ENCODE measurements at regions not wholly inside any gene's neighbourhood (a gene's known extent, or its start where the extent isn't known, plus 50 kb on each side); places are given as distances from the start of the nearest gene placed in this dataset.
A peak's percentile ranks its signal among the peaks of the same experiment; 100 is the strongest.

DNA sequence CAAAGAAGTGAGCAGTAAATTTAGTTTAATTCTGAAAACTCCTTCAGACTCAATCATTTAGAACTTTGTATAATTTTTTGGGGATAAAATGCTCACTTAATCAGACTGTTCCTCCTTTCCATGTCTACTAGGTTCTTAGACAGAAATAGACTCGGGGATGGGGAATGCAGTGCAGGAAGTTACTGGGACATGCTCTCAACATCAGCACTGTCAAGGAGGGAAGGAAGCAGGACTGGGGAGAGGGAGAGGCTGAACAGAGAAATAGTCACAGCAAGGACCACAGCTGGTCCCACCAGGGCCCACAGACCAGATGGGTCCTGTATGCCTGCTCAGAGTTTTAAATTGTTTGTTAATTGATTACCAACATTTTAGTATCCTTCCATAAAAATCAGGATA is 310.1 kb upstream of the MSX2 start:
- no peak for DNase-seq

DNA sequence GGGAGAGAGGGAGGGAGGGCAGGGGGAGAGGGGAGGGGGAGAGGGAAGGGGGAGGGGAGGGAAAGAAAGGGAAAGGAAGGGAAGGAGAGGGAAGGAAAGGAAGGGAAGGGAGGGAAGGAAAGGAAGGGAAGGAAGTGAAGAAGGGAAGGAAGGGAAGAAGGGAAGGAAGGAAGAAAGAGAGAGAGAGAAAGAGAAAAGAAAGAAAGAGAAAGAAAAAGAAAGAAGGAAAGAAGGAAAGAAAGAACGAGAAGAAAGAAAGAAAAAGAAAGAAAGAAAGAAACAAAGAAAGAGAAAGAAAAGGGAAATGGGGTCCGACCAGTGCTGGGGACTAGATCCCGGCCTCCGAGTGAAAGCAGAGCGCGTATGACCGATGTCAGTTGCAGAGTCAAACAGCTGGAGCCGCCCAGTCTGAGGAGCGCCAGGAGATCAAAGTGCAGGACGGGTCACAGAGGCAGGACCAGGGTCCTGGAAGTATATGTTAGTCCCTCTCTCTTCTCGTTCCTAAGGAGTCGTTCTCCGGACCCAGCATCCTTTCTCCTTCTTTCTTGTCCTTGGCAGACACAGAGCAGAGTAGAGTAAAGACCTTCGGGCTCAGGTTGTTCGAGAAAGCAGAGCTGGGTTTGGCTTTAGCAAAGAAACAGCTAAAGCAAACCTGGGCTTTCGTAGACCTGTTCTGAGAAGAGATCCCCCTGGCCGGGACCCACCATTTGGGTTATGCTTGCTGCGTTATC is 305.4 kb upstream of the MSX2 start:
- DNase-seq: no peak

DNA sequence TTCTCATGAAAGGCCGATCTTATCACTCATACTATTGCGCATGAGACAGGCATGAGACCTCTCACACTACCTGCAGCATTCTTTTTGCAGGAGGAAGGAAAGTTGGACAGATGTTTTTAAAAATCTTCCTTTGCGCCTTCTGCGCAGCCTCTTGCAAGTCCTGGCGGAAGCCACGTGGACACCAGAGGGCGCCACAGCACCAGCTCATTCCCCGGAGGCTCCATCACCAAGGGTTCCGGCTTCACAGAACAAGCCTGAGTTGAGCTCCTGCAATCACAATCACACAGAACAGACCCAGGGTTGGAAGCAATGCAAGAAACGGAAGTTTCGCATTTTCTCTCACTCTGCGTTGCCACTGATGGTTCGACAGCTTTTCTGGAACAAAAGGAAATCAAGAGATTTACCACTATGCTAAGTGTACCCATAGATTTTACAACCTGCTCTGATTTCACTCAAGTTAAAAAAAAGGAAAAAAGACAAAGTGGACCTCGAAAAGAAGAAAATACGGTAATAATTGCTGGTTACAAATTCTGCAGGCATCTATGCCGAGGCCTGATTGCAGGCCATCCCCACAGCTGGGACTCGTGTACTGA is 304.7 kb upstream of the MSX2 start:
- DNase-seq: peak; percentile 20 to 62 (median 38)

DNA sequence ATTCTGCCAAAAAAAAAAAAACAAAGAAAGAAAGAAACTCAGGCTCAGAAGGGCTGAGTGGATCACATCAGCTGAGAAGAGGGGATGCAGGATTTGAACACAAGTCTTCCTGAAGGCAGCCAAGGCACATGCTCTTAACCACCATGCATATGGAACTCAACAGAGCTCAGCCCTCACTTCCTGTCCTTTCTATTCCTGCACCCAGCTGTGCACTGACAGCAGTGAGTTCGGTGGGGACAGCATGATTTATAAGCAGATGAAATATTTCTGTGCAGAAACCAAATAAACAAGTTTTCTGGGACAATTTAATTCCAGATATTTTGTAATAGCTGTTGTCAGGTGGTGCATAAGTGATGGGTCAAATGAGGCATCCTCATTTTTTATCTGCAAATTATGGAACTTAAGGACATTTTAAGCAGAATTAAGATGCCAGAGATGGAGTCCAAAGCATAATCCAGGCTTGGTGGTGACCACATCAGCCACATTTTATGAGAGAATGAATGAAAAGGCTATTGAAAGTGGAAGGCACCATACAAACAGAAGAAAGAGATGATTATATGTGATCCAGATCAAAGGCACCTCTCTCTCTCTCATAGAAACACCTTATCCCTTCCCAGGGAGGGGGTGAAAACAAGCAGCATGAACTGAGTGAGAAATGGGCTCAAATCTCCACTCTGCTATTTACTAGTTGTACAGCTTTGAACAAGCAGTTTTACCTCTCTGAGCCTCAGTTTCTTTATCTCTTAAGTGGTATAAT is 303.6 kb upstream of the MSX2 start:
- DNase-seq: no peak

DNA sequence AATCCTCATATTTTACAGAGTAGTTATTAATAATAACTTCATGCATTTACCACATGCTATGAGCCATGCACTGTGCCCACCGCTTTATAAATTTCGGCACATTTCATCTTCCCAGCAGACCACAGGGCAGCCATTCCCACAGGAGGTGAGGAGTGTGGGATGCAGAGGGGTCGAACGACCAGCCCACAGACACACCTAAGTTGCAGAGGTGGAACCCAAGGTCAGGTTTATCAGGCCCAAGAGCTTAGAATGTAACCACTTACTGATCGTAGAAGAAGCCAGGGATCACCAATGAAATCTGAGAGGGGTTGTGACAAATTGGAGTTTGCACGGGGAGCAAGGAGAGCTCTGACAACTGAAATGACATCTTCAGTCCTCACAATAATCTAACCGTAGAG is 303.0 kb upstream of the MSX2 start:
- DNase-seq: no peak

DNA sequence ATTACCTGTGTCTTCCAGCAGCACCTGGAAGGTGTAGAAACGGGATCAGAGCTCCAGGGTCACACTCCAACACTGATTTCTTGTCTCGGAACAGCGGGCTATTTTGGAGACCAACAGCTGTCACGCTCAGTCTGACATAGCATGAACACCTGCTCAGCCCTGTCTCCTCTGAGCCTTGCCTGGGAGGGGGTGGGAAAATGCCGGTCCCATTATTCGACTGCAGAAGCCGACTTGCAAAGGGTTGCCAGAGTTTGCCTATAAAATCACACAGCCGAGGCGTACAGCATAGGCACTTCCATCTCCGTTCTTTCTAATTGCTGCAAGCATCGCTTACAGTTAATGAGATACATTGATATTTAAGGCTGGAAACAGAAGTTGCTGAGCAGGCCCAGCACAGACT is 300.8 kb upstream of the MSX2 start:
- no peak for DNase-seq

DNA sequence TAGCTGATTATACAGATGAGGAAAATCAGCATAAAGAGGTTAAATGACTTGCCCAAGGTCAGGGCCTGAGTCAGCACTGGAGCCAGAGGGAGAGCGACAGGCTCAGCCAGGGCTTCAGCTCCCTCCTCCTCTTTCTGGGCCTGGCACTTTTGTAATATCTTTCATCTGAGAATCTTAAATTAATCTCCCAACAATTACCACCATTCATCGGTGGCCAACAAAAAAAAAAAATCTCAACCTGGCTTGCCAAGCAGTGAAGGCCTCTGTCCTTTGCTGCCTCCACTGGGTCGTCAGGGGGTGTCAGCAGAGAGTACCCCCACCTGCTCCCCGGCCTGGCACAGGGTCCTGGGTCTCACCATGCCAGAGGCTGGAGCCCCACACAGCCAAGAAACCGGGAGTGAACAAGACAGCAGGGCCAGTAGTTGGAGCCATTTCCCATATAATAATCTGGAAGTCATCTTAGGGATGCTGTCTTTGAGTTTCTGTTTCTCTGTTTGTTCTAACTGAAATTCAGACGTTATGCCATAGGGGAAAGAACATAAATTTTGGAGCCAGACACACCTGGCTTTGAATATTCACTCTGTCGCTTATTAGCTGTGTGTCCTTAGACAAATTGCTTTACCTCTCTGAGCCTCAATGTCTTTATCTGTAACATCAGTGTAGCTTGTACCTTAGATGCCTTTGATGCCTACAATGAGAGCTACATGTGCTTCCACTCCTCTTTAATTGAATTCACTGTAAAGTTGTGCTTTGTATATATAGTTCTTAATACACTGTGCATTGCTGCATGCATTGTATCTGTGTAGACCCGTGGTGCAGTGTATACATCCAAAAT is 299.9 kb upstream of the MSX2 start:
- DNase-seq: no peak

DNA sequence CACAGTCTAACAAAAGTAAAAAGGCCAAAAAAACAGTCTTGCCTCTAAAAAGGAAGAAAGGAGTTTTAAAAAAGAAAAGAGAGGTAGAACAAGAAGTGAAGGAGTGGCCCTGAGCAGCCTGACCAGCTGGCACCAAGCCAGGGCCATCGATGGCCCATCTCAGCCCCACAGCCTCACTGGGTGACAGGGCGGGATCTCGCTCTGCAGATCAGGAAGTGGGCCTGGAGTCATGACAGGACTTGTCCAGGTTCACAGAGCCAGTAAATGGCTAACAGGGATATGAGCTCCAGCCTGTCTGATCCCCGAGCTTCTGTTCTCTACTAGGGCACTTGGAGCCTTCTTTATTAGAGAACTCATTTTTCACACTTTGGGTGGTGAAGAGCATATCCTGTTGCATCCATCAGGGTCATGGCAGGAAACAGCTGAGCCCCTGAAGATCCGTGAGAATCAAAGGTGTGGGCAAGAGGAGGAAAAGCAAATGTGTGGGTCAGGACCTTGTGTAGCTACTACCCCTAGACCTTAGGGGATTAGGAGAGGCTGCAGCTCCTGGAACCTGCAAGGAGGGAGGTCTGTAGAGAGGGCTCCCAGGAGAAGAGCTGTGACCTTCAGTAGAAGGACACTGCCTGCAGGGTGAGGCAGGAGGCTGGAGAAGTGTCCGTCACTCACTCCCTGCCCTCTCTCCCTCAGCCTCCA is 299.0 kb upstream of the MSX2 start:
- no peak for DNase-seq

DNA sequence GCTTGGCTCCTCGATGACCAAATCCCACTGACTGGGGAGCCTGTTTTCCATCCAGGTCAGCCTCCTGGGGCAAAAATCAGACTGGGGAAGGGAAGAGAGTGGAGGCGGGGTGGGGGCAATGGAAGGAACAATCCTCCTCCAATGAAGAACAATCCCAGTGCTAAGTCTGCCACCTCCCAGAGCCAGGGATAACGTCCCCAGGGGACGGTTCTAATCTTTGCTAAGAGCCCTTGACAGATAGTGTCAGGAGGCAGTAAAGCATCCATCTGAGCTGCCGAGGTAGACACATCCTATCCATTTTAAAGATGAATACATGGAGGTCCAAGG is 298.5 kb upstream of the MSX2 start:
- DNase-seq: no peak

DNA sequence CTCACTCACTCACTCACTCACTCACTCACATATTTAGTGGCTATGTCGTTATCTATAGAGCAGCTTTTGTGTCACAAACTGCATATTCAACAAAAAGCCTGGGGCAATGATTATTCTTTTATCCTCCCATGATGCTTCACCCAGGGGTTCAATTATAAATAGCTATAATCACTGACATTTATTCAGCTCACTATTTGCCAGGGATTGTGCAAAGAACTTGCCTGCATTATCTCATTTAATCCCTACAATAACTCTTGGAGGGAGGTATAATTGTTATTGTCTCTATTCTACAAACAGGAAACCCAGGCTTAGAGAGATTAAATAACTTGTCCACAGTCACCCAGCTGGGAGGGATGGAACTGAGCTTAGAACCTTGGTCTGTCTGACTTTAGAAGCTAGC is 298.0 kb upstream of the MSX2 start:
- no peak for DNase-seq

DNA sequence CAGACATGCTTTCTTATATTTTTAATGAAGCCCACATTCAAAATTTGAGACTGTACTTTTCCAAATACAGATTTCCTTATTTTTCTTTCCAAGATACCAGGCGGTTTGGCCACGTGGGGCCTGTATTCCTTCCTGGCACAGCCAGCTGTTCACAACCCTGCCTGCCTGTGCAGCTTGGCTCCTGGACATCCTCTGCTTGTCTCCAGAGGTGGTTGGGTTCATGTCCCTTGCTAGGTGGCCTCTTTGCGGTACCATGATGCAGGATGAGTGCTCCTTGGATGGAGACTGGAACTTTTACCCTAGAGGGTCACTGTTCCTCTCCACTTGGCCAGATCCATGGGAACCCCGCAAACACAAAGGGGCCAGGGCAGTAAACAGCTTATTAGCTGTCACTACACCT is 297.5 kb upstream of the MSX2 start:
- no peak for DNase-seq

DNA sequence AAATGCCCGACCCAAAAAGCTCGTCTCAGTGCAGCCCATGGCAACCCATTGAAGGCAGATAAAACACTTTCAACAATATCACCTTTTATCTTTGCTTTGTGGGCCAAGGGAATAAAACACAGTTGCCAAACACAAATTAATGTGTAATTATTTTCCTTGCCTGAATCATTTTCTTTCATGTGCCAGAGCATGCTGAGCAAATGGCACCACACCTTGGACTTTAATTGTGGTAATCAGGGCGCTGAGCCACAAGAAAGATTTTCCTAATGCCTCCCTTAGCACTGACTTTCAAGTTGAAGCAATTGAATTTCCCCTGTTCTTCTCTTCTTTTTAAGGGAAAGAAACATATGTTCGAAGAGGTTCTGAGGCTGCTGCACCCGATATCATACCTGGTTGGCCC is 297.1 kb upstream of the MSX2 start:
- DNase-seq: no peak

DNA sequence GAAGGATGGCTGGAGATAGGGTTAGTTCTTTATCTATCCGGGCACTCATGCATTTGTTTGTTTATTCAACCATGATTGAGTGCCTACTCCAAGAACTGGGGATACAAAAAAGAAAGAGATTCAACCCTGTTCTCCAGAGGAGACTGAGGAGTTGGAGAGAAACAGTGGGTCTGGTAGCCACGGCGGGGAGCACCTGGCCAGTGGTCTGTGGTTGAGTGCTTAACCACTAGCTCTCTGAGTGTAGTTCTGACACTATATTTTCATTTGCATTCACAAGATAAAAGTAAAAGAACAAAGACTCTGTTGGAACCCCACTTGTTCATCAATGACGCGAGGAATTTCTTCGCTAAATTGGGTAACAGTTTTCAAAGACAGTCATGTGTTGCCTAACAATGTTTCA is 295.5 kb upstream of the MSX2 start:
- no peak for DNase-seq

DNA sequence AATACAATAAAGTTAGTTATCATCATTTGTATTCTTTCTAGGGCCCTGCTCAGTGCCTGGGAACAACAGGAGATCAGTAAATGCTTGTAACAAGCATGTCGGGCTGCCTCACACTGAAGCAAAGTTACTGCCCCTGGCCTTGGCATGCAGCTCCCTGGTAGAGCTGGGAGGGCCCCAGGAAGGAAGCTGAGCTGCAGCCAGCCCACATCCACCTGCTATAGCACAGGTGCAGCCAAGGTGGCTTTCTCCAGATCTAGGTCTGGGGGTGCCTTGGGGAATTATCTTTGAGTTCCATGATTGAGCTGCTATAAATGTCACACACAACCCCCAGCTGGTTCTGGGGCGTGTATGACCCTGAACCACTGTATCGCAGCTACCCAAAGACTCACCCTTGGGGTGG is 293.4 kb upstream of the MSX2 start:
- DNase-seq: no peak

DNA sequence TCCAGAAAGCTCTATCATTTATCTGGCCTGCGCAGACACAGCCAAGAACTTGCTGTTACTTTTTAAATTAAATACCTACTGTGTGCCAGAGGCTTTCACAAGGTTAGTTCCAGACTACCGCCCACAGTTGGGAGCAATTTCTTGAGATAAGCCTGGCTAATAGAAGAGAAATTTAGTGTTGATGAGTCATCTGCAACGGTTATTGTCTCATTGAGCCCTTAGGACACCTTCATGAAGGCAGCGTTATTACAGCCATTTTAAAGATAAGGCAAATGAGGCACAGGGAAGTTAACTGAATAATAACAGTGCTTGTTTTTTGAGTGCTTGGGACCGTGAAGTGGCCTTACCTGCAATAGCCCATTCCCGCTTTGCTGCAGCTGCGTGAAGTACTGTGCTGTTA is 292.9 kb upstream of the MSX2 start:
- no peak for DNase-seq

DNA sequence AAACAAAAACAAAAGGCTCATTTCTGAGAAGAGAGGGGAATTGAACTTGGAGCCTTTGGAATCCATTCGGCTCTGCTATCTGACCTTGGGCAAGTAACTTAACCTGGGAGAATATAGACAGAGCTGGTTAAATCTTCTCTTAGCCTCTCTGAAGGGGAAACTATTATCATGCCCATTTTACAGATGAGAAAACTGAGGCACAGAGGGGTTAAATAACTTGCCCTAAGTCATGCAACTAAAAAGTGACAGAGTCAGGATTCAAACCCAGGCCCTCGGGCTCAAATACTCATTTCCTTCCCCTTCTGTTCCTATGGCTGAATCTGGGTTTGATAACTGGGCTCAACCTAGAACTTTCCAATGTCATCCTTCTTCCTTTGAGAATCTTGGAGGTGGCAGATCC is 291.3 kb upstream of the MSX2 start:
- DNase-seq: no peak

DNA sequence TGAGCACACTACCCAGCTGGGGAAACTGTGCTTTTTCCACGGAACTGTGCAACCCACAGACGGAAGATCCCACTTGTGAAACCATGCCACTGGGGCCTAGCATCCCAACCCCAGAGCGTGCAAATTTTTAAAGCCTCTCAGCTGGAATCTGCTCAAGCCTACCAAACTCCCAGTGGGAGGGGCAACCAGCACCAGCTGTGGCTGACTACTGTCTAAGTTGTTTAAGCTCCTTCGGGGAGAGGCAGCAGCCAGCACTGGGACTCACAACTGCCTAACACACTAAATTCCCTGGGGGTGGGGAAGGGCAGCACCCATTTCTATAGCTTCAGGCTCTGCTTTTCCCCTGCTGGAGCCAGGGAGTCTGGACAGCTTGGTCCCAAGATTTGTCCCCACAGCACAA is 287.6 kb upstream of the MSX2 start:
- no peak for DNase-seq

DNA sequence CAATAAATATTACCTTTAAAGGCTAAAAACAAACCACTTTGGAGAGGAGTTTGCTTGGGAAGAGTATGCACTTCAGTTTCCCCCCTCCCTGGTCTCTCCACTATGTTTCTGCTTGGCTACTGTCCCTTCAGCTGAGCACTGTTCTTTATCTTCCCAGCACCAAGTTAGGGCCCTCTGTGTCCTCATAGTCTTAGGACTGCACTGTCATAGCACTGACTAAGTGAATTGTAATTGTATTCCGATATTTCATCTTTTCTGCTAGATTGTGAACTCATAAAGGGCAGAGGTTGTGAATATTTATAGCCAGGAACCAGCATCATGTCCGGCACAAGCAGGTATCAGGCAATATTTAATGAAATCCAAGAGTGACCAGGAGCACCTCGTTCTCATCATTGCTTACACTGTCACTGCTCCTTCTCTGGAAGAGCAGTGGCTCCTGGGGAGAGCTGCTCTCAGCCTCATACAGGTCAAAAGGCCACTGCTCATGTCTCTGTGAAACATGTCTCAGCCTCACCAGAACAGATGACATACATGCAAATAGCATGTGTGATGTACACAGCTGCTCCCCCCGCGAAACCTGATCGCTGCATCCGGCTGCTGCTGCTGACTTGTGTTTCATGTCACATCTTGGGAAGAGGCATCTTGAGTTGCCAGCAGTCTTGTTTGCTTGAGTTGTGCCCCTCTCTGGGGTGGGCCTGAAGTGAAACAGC is 279.7 kb upstream of the MSX2 start:
- DNase-seq: no peak

DNA sequence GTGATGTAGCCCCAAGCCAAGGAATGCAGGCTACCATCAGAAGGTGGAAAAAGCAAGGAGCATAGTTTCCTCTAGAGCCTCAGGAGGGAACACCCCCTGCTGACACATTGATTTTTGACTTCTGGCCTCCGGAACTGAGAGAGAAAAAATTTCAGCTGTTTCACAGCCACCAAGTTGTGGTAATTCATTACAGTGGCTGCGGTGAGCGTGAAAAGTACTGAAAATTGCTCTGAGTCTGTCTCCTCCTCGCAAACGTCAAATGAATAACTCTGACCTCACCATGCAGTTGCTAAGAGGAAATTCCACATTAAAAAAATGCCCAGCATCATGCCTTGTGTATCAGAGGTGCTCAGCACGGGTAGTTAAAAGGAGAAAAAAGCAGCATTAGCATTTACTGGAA is 277.9 kb upstream of the MSX2 start:
- DNase-seq: no peak

DNA sequence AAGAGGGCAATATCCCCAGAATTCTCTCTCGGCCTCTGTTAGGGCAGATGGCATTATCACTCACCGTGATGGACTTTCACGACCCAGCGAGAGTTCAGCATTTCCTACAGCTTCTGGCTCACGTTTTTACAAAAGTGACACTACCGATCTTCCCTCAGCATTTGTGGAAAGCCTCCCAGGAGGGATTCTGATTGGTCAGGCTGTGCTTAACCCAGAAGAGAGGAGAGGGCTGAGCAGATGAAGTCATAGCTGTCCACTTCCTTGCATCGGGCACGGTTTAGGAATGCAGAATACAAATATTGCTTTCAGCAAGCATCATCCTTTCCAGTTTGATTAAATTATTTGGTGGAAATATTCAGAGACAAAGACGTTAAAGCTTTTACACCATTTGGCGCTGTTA is 277.4 kb upstream of the MSX2 start:
- DNase-seq: no peak

DNA sequence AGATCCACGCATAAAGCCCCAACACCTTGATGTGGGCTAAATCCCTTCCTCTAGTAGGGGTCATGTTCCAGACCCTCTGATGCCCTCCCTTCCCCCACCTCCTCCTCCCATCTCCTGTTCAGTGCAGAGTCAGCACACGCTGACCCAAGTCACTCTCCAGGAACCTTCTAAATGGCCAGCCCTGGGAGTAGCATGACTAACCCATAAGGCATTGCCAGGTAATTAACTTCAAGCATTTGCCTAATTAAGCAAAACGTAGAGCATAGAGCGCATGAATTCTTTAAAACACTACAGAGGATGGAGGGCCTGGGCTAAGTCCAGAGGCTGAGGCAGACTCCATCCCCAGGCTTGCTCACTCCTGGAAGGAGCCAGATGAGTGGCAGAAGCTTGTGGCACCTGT is 276.3 kb upstream of the MSX2 start:
- DNase-seq: no peak

DNA sequence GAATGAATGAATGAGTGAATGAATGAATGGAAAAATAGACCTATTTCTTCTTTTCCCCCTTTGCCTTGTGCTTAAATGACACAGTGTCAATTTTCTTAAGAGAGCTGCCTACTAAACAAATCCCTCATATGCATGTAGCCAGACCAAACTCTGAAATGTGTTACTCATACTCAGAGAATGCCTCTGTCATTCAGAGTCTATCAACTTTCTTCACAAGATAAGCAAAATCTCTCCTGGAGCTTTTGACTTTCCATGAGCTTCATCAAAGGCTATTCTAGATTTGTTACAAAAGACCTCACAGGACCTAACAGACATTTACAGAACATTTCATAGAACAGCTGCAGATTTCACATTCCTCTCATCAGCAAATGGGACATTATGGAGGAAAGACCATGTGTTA is 275.7 kb upstream of the MSX2 start:
- DNase-seq: no peak

All from activated naive CD4-positive, alpha-beta T cell (primary cell).